ENCODE measurements at regions not wholly inside any gene's neighbourhood (a gene's known extent, or its start where the extent isn't known, plus 50 kb on each side); places are given as distances from the start of the nearest gene placed in this dataset.

GRCh38 chr2:150097402-150097801 lies 390.1 kb downstream of the RND3 start:
- H3K4me3 ChIP-seq (ENCODE audit: low read length): no peak overlapping the region
- H3K27me3 ChIP-seq (ENCODE audit: control insufficient read depth, insufficient read depth, low read length): no peaks in the 10 kb centered on the region
- no peak overlapping the region for H3K27ac ChIP-seq (ENCODE audit: low read length)
- no peaks in the 10 kb centered on the region for H3K36me3 ChIP-seq (ENCODE audit: control insufficient read depth, insufficient read depth, low read length)
- no peaks in the 10 kb centered on the region for H3K9me3 ChIP-seq (ENCODE audit: control insufficient read depth, insufficient read depth, low read length)
- DNase-seq (ENCODE audit: low read depth, low spot score): no peak
- WGBS (ENCODE audit: insufficient coverage, insufficient read length): no CpG with 5 or more reads among the region's 3 CpGs
- H3K4me1 ChIP-seq (ENCODE audit: control insufficient read depth, insufficient read depth, low read length): no peaks in the 10 kb centered on the region

DNA sequence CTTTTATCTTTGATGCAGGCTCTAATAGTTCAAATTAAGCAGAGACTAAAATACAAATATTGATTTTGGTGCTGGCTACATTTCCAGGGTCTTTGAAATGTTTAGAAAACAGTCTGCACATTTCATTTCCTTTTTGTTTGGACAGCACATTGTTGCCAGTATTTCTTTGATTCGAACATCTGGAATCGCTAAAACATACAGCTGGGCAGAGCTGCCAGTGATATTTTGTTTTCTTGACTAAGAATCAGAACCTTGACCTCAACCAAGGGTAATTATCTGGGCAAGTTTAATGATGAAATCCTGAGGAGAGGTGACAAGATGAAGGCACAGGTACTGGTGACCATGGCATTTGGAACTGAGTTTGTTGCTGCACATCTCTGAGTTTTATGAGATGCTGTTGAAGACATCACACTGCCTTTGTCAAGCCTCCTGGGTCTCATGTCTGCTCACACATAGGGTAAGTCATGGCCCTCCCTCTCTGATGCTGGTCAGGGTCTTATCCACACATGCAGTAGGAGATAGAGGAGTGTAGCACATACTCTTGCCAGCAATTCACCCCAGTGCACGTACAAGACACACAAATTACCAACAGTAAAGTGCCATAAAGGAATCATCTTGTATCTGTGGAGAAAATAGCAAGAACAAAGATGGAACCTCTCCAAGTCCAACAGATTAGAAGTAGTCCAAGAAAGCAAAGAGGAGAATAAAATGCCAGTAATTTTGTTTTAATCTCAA lies 391.9 kb downstream of the RND3 start:
- Histone ChIP-seq H3K27me3 (ENCODE audit: control insufficient read depth, insufficient read depth, low read length) (no peaks in the 10 kb centered on the region), H3K36me3 (ENCODE audit: control insufficient read depth, insufficient read depth, low read length) (no peaks in the 10 kb centered on the region), H3K4me1 (ENCODE audit: control insufficient read depth, insufficient read depth, low read length) (0 out of 2 replicates have a peak, but pooled peaks cover 2% of the 10 kb centered on the region), H3K27ac (ENCODE audit: low read length) (no peak overlapping the region), H3K9me3 (ENCODE audit: control insufficient read depth, insufficient read depth, low read length) (no peaks in the 10 kb centered on the region), H3K4me3 (ENCODE audit: low read length) (no peak overlapping the region)
- no CpG with 5 or more reads among the region's 3 CpGs for WGBS (ENCODE audit: insufficient coverage, insufficient read length)
- DNase-seq (ENCODE audit: low read depth, low spot score): no peak

GRCh38 chr2:150091846-150092245 lies 395.6 kb downstream of the RND3 start:
- Histone ChIP-seq H3K27ac (ENCODE audit: low read length) (no peak overlapping the region), H3K4me1 (ENCODE audit: control insufficient read depth, insufficient read depth, low read length) (peaks cover 4% of the 10 kb centered on the region; the same call in 1 of the 2 replicates), H3K9me3 (ENCODE audit: control insufficient read depth, insufficient read depth, low read length) (no peaks in the 10 kb centered on the region), H3K4me3 (ENCODE audit: low read length) (no peak overlapping the region), H3K27me3 (ENCODE audit: control insufficient read depth, insufficient read depth, low read length) (no peaks in the 10 kb centered on the region), H3K36me3 (ENCODE audit: control insufficient read depth, insufficient read depth, low read length) (no peaks in the 10 kb centered on the region)
- no CpG with 5 or more reads among the region's 4 CpGs for WGBS (ENCODE audit: insufficient coverage, insufficient read length)
- DNase-seq (ENCODE audit: low read depth, low spot score): no peak

- Histone ChIP-seq H3K27ac (ENCODE audit: low read length) (no peak overlapping the region), H3K4me3 (ENCODE audit: low read length) (no peak overlapping the region), H3K4me1 (ENCODE audit: control insufficient read depth, insufficient read depth, low read length) (peaks cover 4% of the 10 kb centered on the region; the same call in 1 of the 2 replicates), H3K9me3 (ENCODE audit: control insufficient read depth, insufficient read depth, low read length) (no peaks in the 10 kb centered on the region), H3K27me3 (ENCODE audit: control insufficient read depth, insufficient read depth, low read length) (no peaks in the 10 kb centered on the region), H3K36me3 (ENCODE audit: control insufficient read depth, insufficient read depth, low read length) (no peaks in the 10 kb centered on the region)
- DNase-seq (ENCODE audit: low read depth, low spot score): no peak
- WGBS (ENCODE audit: insufficient coverage, insufficient read length): no CpG with 5 or more reads among the region's 1 CpG
Observed at GRCh38 chr2:150090031-150090430, 397.4 kb downstream of the RND3 start.

- no peaks in the 10 kb centered on the region for H3K36me3 ChIP-seq (ENCODE audit: control insufficient read depth, insufficient read depth, low read length)
- peaks cover 4% of the 10 kb centered on the region; the same call in 1 of the 2 replicates for H3K4me1 ChIP-seq (ENCODE audit: control insufficient read depth, insufficient read depth, low read length)
- no peaks in the 10 kb centered on the region for H3K27me3 ChIP-seq (ENCODE audit: control insufficient read depth, insufficient read depth, low read length)
- WGBS (ENCODE audit: insufficient coverage, insufficient read length): no CpG with 5 or more reads among the region's 3 CpGs
- no peak overlapping the region for H3K27ac ChIP-seq (ENCODE audit: low read length)
- no peak overlapping the region for H3K4me3 ChIP-seq (ENCODE audit: low read length)
- DNase-seq (ENCODE audit: low read depth, low spot score): no peak
- no peaks in the 10 kb centered on the region for H3K9me3 ChIP-seq (ENCODE audit: control insufficient read depth, insufficient read depth, low read length)
Observed at GRCh38 chr2:150088538-150088937, 398.9 kb downstream of the RND3 start.

DNA sequence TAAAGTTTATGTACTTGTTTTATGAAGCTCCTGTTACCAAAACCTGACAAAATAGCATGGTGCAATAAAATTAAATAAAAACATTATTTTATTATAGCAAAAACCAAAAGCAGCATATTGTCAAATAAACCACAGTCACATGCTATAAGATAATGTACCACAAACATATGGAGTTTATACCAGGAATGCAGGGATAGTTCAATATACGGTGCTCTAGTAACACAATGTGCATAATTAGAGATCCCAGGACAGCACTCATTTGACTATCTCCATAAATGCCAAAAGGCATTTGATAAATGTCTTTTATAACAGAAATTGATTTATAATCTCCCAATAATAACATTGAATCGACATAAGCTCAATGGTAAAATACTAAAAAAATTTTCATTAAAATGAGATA lies 402.0 kb downstream of the RND3 start:
- Histone ChIP-seq H3K27me3 (ENCODE audit: control insufficient read depth, insufficient read depth, low read length) (no peaks in the 10 kb centered on the region), H3K9me3 (ENCODE audit: control insufficient read depth, insufficient read depth, low read length) (no peaks in the 10 kb centered on the region), H3K36me3 (ENCODE audit: control insufficient read depth, insufficient read depth, low read length) (no peaks in the 10 kb centered on the region), H3K27ac (ENCODE audit: low read length) (no peak overlapping the region), H3K4me1 (ENCODE audit: control insufficient read depth, insufficient read depth, low read length) (peaks cover 3% of the 10 kb centered on the region; the same call in 1 of the 2 replicates), H3K4me3 (ENCODE audit: low read length) (no peak overlapping the region)
- WGBS (ENCODE audit: insufficient coverage, insufficient read length): no CpG with 5 or more reads among the region's 2 CpGs
- DNase-seq (ENCODE audit: low read depth, low spot score): no peak

DNA sequence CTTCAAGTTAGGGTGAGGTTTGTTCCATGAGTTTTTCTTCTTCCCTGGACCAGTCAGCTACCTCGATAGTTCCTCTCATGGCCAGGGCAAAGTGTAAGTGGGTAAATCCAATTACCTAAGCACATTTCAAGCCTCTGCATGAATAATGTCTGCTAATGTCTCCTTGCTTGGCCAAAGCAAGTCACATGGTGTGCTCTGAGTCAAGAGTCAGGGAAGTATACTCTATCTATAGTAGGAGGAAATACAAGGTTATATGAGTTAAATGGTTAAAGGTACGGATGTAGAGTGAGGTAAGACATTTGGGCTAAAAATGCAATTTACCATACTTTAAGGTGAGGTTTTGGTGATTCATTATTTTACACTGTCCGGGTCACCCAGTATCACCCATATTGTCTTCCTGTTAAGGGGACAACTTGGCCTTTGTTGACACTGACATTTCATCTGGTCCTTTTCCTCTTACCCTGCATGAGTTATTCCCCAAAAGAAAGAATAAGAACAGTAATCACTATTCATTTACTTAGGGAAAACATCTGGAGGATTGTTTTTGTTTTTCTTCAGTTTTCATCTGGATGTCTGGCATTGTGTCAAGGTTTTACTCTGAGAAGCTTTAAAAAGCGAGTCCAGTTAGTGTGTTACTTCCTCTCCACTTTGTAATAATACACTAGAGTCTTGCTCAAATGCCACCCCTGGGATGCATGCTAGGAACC lies 405.5 kb downstream of the RND3 start:
- Histone ChIP-seq H3K36me3 (ENCODE audit: control insufficient read depth, insufficient read depth, low read length) (no peaks in the 10 kb centered on the region), H3K4me3 (ENCODE audit: low read length) (no peak overlapping the region), H3K27me3 (ENCODE audit: control insufficient read depth, insufficient read depth, low read length) (no peaks in the 10 kb centered on the region), H3K9me3 (ENCODE audit: control insufficient read depth, insufficient read depth, low read length) (no peaks in the 10 kb centered on the region), H3K4me1 (ENCODE audit: control insufficient read depth, insufficient read depth, low read length) (no peaks in the 10 kb centered on the region), H3K27ac (ENCODE audit: low read length) (no peak overlapping the region)
- 100% methylated on average over 1 of the region's 4 CpGs for WGBS (ENCODE audit: insufficient coverage, insufficient read length)
- no peak for DNase-seq (ENCODE audit: low read depth, low spot score)

DNA sequence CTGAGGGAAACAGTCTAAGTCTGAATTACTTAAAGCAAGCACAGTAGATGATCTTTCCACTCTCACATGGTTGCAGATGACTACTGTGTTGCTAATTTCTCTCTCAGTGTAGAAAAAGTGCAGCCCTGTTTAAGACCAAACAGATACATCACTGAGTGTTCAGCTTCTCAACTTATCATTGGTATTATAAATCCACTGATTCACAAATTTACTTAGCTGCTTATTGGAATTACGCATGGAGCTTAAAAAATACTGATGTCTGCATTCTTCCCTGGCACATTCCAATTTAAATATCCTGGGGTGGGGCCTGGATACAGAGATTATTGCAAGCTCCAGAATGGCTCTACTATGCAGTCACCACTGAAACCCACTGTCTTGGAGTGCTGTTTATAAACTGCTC lies 411.2 kb downstream of the RND3 start:
- no peak for DNase-seq (ENCODE audit: low read depth, low spot score)
- H3K27me3 ChIP-seq (ENCODE audit: control insufficient read depth, insufficient read depth, low read length): no peaks in the 10 kb centered on the region
- H3K4me3 ChIP-seq (ENCODE audit: low read length): no peak overlapping the region
- no peaks in the 10 kb centered on the region for H3K36me3 ChIP-seq (ENCODE audit: control insufficient read depth, insufficient read depth, low read length)
- no peaks in the 10 kb centered on the region for H3K9me3 ChIP-seq (ENCODE audit: control insufficient read depth, insufficient read depth, low read length)
- WGBS (ENCODE audit: insufficient coverage, insufficient read length): no CpG with 5 or more reads among the region's 1 CpG
- H3K27ac ChIP-seq (ENCODE audit: low read length): no peak overlapping the region
- no peaks in the 10 kb centered on the region for H3K4me1 ChIP-seq (ENCODE audit: control insufficient read depth, insufficient read depth, low read length)

DNA sequence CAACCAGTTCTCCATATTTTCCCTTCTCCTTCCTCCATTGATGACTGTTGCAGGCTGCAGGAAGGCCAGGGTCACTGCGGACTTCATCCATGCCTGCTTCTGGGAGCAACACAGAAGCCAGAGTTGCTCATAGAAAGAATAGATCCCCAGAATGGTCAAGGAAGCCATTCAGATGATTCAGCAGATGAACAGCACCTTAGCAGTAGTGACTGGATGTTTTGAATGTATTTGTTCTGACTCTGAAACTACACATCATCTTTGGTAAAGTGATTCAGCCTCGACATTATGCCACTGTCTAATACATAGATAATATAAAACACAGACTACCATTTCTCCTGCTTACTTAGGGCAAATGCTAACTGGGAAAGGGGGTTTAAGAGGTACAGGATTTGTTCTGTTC lies 411.6 kb downstream of the RND3 start:
- Histone ChIP-seq H3K36me3 (ENCODE audit: control insufficient read depth, insufficient read depth, low read length) (no peaks in the 10 kb centered on the region), H3K27ac (ENCODE audit: low read length) (no peak overlapping the region), H3K9me3 (ENCODE audit: control insufficient read depth, insufficient read depth, low read length) (no peaks in the 10 kb centered on the region), H3K4me1 (ENCODE audit: control insufficient read depth, insufficient read depth, low read length) (no peaks in the 10 kb centered on the region), H3K4me3 (ENCODE audit: low read length) (no peak overlapping the region), H3K27me3 (ENCODE audit: control insufficient read depth, insufficient read depth, low read length) (no peaks in the 10 kb centered on the region)
- no CpG with 5 or more reads among the region's 2 CpGs for WGBS (ENCODE audit: insufficient coverage, insufficient read length)
- DNase-seq (ENCODE audit: low read depth, low spot score): no peak

GRCh38 chr2:150066490-150066889 lies 421.0 kb downstream of the RND3 start:
- no peak overlapping the region for H3K27ac ChIP-seq (ENCODE audit: low read length)
- no peak overlapping the region for H3K4me3 ChIP-seq (ENCODE audit: low read length)
- WGBS (ENCODE audit: insufficient coverage, insufficient read length): no CpG with 5 or more reads among the region's 1 CpG
- H3K9me3 ChIP-seq (ENCODE audit: control insufficient read depth, insufficient read depth, low read length): no peaks in the 10 kb centered on the region
- no peaks in the 10 kb centered on the region for H3K27me3 ChIP-seq (ENCODE audit: control insufficient read depth, insufficient read depth, low read length)
- no peak for DNase-seq (ENCODE audit: low read depth, low spot score)
- H3K36me3 ChIP-seq (ENCODE audit: control insufficient read depth, insufficient read depth, low read length): no peaks in the 10 kb centered on the region
- H3K4me1 ChIP-seq (ENCODE audit: control insufficient read depth, insufficient read depth, low read length): peaks cover 4% of the 10 kb centered on the region; the same call in 1 of the 2 replicates
